Lower leg skin (tissue), 3 donors: ENCODE measurements at regions not wholly inside any gene's neighbourhood (a gene's known extent, or its start where the extent isn't known, plus 50 kb on each side); places are given as distances from the start of the nearest gene placed in this dataset.

Experiments used
- POLR2A ChIP-seq, 2 donors: fragments of 450-650 bp; IDR thresholded peaks; one replicate each; pipeline ENCODE4 v1.6.1; 2016 to 2017; ENCODE audit warnings: antibody characterized with exemption in 2 of 2, mild to moderate bottlenecking in 1 of 2, moderate library complexity in 1 of 2
- TF ChIP-seq, protein P1 (sequence below), 3 donors: fragments of 450-650 bp; IDR thresholded peaks; one replicate each; pipeline ENCODE4 v1.5.1; 2016; ENCODE audit warnings: antibody characterized with exemption in 3 of 3, mild to moderate bottlenecking in 3 of 3, moderate library complexity in 2 of 3

DNA sequence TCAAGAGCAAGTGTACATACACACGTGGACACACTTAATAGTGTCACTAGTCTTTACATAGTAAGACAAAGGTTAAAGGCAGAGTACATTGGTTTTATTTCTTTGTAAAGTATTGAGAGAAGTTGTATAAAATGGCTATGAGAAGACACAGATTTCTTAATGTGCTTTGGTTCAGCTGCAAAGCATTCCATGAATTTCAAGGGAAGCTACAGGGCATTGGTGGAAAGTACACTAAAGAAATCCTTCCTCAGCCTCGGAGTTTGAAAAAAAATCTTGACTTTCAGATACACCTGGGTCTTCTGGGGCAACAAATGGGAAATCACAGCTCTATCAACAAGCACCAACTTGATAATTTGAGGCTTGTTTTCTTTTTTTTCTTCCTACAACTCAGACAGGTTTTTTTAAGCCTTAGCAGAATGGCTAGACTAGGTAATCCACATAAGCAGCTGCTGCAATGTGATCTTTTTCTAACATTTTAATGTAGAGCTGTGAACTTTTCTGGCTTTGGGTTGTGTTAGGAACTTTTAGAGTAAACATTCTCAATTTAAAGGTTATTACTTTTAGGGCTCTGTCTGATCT, 140.4 kb upstream of the FST start:
- TF ChIP-seq, protein P1, sequence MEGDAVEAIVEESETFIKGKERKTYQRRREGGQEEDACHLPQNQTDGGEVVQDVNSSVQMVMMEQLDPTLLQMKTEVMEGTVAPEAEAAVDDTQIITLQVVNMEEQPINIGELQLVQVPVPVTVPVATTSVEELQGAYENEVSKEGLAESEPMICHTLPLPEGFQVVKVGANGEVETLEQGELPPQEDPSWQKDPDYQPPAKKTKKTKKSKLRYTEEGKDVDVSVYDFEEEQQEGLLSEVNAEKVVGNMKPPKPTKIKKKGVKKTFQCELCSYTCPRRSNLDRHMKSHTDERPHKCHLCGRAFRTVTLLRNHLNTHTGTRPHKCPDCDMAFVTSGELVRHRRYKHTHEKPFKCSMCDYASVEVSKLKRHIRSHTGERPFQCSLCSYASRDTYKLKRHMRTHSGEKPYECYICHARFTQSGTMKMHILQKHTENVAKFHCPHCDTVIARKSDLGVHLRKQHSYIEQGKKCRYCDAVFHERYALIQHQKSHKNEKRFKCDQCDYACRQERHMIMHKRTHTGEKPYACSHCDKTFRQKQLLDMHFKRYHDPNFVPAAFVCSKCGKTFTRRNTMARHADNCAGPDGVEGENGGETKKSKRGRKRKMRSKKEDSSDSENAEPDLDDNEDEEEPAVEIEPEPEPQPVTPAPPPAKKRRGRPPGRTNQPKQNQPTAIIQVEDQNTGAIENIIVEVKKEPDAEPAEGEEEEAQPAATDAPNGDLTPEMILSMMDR (IDR thresholded peaks at IDR 0.05): no peak
- no peak for TF ChIP-seq POLR2A (IDR thresholded peaks at IDR 0.05)
